HS-27A (cell line): ENCODE measurements at regions not wholly inside any gene's neighbourhood (a gene's known extent, or its start where the extent isn't known, plus 50 kb on each side); places are given as distances from the start of the nearest gene placed in this dataset.
"Not testable (repeated sequence)": the region's sequence is repeated elsewhere in the genome, so short reads cannot be mapped to it uniquely, and the experiment has no call there.

ENCODE experiments used
- DNase-seq: peaks from one replicate; pipeline ENCODE4 v3.0.0-alpha.2; 2012; ENCODE audit warnings: low read depth, missing footprints

- no peak for DNase-seq
These were observed 451.7 kb upstream of the SGO1 start for GRCh38 chr3:20637729-20638128.

GRCh38 chr3:20622304-20622703, 436.3 kb upstream of the SGO1 start:
- peak; percentile 94 for DNase-seq

- DNase-seq, result not testable (repeated sequence)
These were observed 432.6 kb upstream of the SGO1 start for GRCh38 chr3:20618621-20619020.

GRCh38 chr3:20618181-20618580, 432.2 kb upstream of the SGO1 start:
- DNase-seq, result not testable (repeated sequence)

- not testable (repeated sequence) for DNase-seq
These were observed 430.0 kb upstream of the SGO1 start for GRCh38 chr3:20615982-20616381.

- DNase-seq, result no peak
These were observed 422.2 kb upstream of the SGO1 start for GRCh38 chr3:20608054-20608738.

GRCh38 chr3:20604659-20605058, 418.7 kb upstream of the SGO1 start:
- DNase-seq, result no peak

GRCh38 chr3:20589275-20589674, 403.3 kb upstream of the SGO1 start:
- DNase-seq, result no peak

- DNase-seq, result no peak
These were observed 402.8 kb upstream of the SGO1 start for GRCh38 chr3:20588781-20589180.

- no peak for DNase-seq
These were observed 397.6 kb upstream of the SGO1 start for GRCh38 chr3:20583648-20584047.

GRCh38 chr3:20576228-20576627, 390.2 kb upstream of the SGO1 start:
- no peak for DNase-seq

GRCh38 chr3:20575146-20575545, 389.1 kb upstream of the SGO1 start:
- DNase-seq, result peak; percentile 80

GRCh38 chr3:20574746-20575145, 388.7 kb upstream of the SGO1 start:
- DNase-seq, result peak; percentile 95

GRCh38 chr3:20573175-20573574, 387.2 kb upstream of the SGO1 start:
- DNase-seq, result peak; percentile 69

- no peak for DNase-seq
These were observed 386.5 kb upstream of the SGO1 start for GRCh38 chr3:20572473-20572872.

- no peak for DNase-seq
These were observed 383.3 kb upstream of the SGO1 start for GRCh38 chr3:20569310-20569709.

GRCh38 chr3:20564966-20565365, 379.0 kb upstream of the SGO1 start:
- DNase-seq, result no peak

- no peak for DNase-seq
These were observed 378.0 kb upstream of the SGO1 start for GRCh38 chr3:20563985-20564384.

GRCh38 chr3:20563251-20563650, 377.2 kb upstream of the SGO1 start:
- DNase-seq, result no peak

- no peak for DNase-seq
These were observed 375.2 kb upstream of the SGO1 start for GRCh38 chr3:20561166-20561565.

GRCh38 chr3:20560446-20560845, 374.4 kb upstream of the SGO1 start:
- DNase-seq, result not testable (repeated sequence)

- no peak for DNase-seq
These were observed 372.2 kb upstream of the SGO1 start for GRCh38 chr3:20558161-20558560.

GRCh38 chr3:20556661-20557060, 370.7 kb upstream of the SGO1 start:
- no peak for DNase-seq

- no peak for DNase-seq
These were observed 366.7 kb upstream of the SGO1 start for GRCh38 chr3:20552605-20553275.
